Memory B cell (primary cell): ENCODE measurements at regions not wholly inside any gene's neighbourhood (a gene's known extent, or its start where the extent isn't known, plus 50 kb on each side); places are given as distances from the start of the nearest gene placed in this dataset.

Source experiments
- ATAC-seq: fragments of 150-1000 bp; cut with Tn5 transposase; 2 replicates; pipeline ENCODE4 v1.10.0; 2021; ENCODE audit warnings: low read depth, mild to moderate bottlenecking, moderate library complexity
- DNase-seq, 2 donors: peaks; one replicate each; pipeline ENCODE4 v3.0.0; 2022; ENCODE audit warnings: low spot score in 2 of 2
- H3K27ac Mint-ChIP-seq: one replicate; pipeline ENCODE4 v1.8.0; 2022; ENCODE audit warnings: mild to moderate bottlenecking, moderate library complexity, mixed read lengths
- H3K27me3 Mint-ChIP-seq: one replicate; pipeline ENCODE4 v1.8.0; 2022; ENCODE audit warnings: mixed read lengths
- H3K36me3 Mint-ChIP-seq: one replicate; pipeline ENCODE4 v1.8.0; 2022; ENCODE audit warnings: mild to moderate bottlenecking, mixed read lengths
- H3K4me1 Mint-ChIP-seq: one replicate; pipeline ENCODE4 v1.8.0; 2022; ENCODE audit warnings: mixed read lengths
- H3K4me3 Mint-ChIP-seq: one replicate; pipeline ENCODE4 v1.8.0; 2022; ENCODE audit warnings: mild to moderate bottlenecking, moderate library complexity, mixed read lengths
- H3K9me3 Mint-ChIP-seq: one replicate; pipeline ENCODE4 v1.8.0; 2022; ENCODE audit warnings: mixed read lengths

DNA sequence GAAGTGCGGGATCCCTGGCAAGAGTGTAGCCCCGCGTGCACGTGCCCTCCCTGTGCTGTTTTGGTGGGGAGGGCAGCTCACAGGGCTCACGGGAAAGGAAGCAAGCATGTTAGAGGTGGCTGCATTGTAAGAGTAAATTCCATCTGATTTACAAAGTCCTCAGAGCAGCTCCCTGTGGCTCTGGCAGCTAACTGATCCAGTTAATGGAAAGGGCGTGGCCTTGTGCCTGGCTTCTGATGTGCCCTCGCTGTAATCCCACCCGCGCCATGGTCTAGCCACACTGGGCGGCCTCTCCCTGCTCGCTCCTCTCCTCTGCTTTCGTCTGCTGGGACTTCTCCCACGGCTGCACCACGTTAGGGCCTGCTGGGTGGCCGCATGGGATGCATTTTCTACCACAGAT is 258.5 kb downstream of the FGF9 start:
- Mint-ChIP-seq H3K4me3 (no peak overlapping the region), H3K36me3 (no peaks in the 10 kb centered on the region), H3K4me1 (peaks cover 2% of the 10 kb centered on the region), H3K9me3 (no peaks in the 10 kb centered on the region), H3K27me3 (peaks cover 6% of the 10 kb centered on the region), H3K27ac (no peak overlapping the region)
- DNase-seq (no peak), ATAC-seq (no peak)

- Mint-ChIP-seq H3K27ac (no peak overlapping the region), H3K4me1 (peaks cover 2% of the 10 kb centered on the region), H3K9me3 (no peaks in the 10 kb centered on the region), H3K27me3 (peaks cover 6% of the 10 kb centered on the region), H3K36me3 (no peaks in the 10 kb centered on the region), H3K4me3 (no peak overlapping the region)
- ATAC-seq (no peak), DNase-seq (no peak)
Measured at GRCh38 chr13:21930536-21930935, 259.7 kb downstream of the FGF9 start.

DNA sequence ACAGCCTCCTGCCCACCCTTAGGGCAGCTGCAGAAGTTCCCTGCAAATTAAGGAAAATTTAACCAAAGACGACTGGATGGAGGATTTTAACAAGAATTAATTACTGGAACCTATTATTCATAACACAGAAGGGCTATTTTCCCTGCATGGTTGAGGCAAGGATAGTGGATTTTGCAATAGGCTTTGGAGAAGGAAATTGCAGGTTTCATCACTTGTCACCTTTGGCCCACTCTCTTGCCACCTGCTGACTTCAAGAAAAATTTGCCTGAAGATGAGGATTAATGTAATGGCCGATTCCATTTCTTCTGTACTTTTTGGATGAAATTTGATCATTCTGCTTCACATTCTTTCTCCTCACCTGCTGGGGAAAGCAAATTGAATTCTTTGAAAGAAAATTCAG is 261.7 kb downstream of the FGF9 start:
- Mint-ChIP-seq H3K4me3 (no peak overlapping the region), H3K27ac (no peak overlapping the region), H3K9me3 (no peaks in the 10 kb centered on the region), H3K4me1 (peaks cover 2% of the 10 kb centered on the region), H3K36me3 (no peaks in the 10 kb centered on the region), H3K27me3 (peaks cover 4% of the 10 kb centered on the region)
- ATAC-seq (no peak), DNase-seq (no peak)

DNA sequence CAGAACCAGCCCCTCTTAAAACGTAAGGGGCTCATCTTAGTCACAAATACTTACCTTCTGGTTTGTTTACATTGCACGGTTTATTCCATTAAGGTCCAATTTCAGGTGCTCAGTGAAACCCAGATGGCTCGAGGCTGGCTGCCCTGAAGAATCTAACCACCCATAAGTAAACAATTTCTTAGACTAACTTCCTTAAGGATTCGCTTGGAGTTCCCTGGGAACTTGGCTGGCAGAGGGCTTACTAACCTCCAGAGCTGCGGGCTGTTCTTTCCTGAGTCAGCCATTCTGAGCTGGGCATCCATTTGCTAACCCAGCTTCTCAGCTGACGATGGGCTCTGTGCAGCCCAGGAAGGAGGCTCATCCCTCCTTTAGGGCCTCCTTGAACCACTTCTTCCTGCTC is 262.1 kb downstream of the FGF9 start:
- Mint-ChIP-seq H3K9me3 (peaks cover 1% of the 10 kb centered on the region), H3K27ac (no peak overlapping the region), H3K4me3 (no peak overlapping the region), H3K27me3 (peaks cover 4% of the 10 kb centered on the region), H3K36me3 (no peaks in the 10 kb centered on the region), H3K4me1 (peaks cover 2% of the 10 kb centered on the region)
- DNase-seq = no peak
- no peak for ATAC-seq

GRCh38 chr13:21934284-21934683 is 263.4 kb downstream of the FGF9 start:
- DNase-seq = no peak
- ATAC-seq = no peak
- Mint-ChIP-seq H3K4me3 (no peak overlapping the region), H3K36me3 (no peaks in the 10 kb centered on the region), H3K27ac (no peak overlapping the region), H3K9me3 (peaks cover 1% of the 10 kb centered on the region), H3K27me3 (peaks cover 4% of the 10 kb centered on the region), H3K4me1 (peaks cover 2% of the 10 kb centered on the region)

DNA sequence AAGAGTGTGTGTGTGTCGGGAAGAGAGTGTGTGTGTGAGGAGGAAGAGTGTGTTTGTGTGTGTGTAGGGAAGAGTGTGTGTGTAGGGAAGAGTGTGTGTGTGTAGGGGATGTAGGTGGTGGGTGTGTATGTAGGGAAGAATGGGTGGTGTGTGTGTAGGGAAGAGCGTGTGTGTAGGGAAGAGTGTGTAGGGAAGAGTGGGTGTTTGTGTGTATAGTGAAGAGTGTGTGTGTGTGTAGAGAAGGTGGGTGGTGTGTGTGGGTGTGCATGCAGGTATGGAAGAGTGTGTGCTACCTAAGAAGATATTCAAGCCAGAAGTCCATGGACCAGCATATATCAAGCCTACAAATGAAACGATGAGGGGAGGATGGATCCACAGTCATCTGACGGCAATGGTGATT is 265.8 kb downstream of the FGF9 start:
- no peak overlapping the region for H3K27ac Mint-ChIP-seq

DNA sequence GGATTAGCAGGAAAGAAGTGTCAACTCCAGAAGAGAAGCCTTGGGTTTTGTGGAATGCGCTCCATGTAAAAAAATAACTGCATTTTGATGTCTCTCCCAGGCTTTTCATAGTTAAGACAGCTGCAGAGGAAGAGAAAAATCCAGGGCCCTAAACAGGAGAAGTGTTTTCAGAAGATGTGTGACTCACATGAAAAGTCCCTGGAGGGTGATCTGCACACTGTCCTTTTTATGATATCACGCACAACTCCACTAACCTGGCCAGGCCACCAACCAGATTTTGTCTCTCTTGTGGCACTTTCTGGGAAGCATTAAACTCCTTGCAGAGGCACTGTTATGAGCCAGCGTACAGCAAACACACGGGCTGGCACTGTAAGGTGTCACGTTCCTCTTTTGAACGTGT is 267.3 kb downstream of the FGF9 start:
- Mint-ChIP-seq H3K36me3 (no peaks in the 10 kb centered on the region), H3K9me3 (peaks cover 1% of the 10 kb centered on the region), H3K27ac (no peak overlapping the region), H3K4me1 (no peaks in the 10 kb centered on the region), H3K4me3 (no peak overlapping the region), H3K27me3 (peaks cover 2% of the 10 kb centered on the region)
- ATAC-seq (no peak), DNase-seq (no peak)

More for the DNA sequence above, 265.8 kb downstream of the FGF9 start:
- H3K4me1 Mint-ChIP-seq = no peaks in the 10 kb centered on the region
- DNase-seq (no peak), ATAC-seq (no peak)
- H3K27me3 Mint-ChIP-seq = peaks cover 2% of the 10 kb centered on the region
- no peaks in the 10 kb centered on the region for H3K36me3 Mint-ChIP-seq
- H3K4me3 Mint-ChIP-seq = no peak overlapping the region
- H3K9me3 Mint-ChIP-seq = peaks cover 1% of the 10 kb centered on the region

- no peak overlapping the region for H3K27ac Mint-ChIP-seq
- no peak for DNase-seq
- peaks cover 1% of the 10 kb centered on the region for H3K27me3 Mint-ChIP-seq
- H3K4me1 Mint-ChIP-seq = no peaks in the 10 kb centered on the region
- H3K36me3 Mint-ChIP-seq = no peaks in the 10 kb centered on the region
- ATAC-seq = no peak
- no peak overlapping the region for H3K4me3 Mint-ChIP-seq
- H3K9me3 Mint-ChIP-seq = peaks cover 1% of the 10 kb centered on the region
Measured at GRCh38 chr13:21938636-21939035, 267.8 kb downstream of the FGF9 start.

DNA sequence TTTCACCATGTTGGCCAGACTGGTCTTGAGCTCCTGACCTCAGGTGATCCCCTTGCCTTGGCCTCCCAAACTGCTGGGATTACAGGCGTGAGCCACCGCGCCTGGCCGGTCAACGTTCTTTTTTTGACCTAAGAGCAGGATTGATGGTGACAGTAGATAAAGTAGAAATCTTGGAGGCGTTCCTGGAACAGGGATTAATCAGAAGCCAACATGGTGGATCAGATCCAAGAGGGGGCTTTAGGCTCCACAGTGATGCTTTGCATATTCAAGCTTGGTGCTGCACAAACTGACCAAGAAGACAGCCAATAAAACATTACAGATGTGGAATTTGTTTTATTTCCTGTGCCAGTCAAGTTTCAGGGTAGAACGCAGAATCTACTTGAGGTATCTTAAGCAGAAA is 271.2 kb downstream of the FGF9 start:
- H3K36me3 Mint-ChIP-seq = peaks cover 2% of the 10 kb centered on the region
- DNase-seq (no peak), ATAC-seq (no peak)

DNA sequence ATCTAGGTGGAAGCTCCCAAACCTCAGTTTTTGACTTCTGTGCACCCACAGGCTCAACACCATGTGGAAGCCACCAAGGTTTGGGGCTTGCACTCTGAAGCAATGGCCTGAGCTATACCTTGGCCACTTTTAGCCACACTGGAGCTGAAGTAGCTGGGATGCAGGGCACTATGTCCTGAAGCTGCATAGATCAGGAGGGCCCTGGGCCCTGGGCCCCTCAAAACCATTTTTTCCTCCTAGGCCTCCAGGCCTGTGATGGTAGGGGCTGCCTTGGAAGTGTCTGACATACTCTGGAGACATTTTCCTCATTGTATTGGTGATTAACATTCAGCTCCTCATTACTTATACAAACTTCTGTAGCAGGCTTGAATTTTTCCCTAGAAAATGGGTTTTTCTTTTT is 273.7 kb downstream of the FGF9 start:
- Mint-ChIP-seq H3K27ac (no peak overlapping the region), H3K4me3 (no peak overlapping the region), H3K27me3 (no peaks in the 10 kb centered on the region), H3K36me3 (peaks cover 2% of the 10 kb centered on the region), H3K4me1 (peaks cover 2% of the 10 kb centered on the region), H3K9me3 (peaks cover 4% of the 10 kb centered on the region)
- ATAC-seq = no peak
- DNase-seq = no peak

More for the DNA sequence above, 271.2 kb downstream of the FGF9 start:
- Mint-ChIP-seq H3K4me1 (no peaks in the 10 kb centered on the region), H3K27ac (no peak overlapping the region), H3K9me3 (peaks cover 5% of the 10 kb centered on the region), H3K27me3 (no peaks in the 10 kb centered on the region), H3K4me3 (no peak overlapping the region)

- H3K4me3 Mint-ChIP-seq = no peak overlapping the region
Measured at GRCh38 chr13:21945195-21945594, 274.3 kb downstream of the FGF9 start.

DNA sequence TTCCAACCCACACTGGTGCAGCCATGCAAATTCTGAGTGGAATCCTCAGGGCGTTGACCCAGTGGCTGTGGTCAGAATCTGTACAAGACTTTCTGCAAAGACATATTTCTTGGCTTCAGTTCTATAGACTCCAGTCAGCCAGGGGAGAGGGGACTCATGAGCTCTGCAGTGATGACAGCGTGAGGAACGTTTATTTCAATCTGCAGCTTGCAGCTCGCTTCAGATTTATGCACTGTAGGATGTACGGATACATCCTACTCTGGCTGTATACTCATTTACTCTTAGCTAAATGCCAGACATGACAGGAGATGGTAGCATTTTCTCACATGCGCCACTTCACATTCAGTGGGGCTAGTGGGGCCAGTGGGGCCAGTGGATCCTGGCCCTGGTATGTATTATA is 276.1 kb downstream of the FGF9 start:
- peaks cover 2% of the 10 kb centered on the region for H3K4me1 Mint-ChIP-seq
- no peak overlapping the region for H3K4me3 Mint-ChIP-seq
- no peak for ATAC-seq
- no peak for DNase-seq
- H3K27ac Mint-ChIP-seq = no peak overlapping the region
- H3K36me3 Mint-ChIP-seq = peaks cover 2% of the 10 kb centered on the region
- peaks cover 4% of the 10 kb centered on the region for H3K9me3 Mint-ChIP-seq
- H3K27me3 Mint-ChIP-seq = peaks cover 2% of the 10 kb centered on the region

More at GRCh38 chr13:21945195-21945594, 274.3 kb downstream of the FGF9 start:
- DNase-seq (no peak), ATAC-seq (no peak)
- Mint-ChIP-seq H3K9me3 (peaks cover 4% of the 10 kb centered on the region), H3K36me3 (peaks cover 2% of the 10 kb centered on the region), H3K4me1 (peaks cover 2% of the 10 kb centered on the region), H3K27me3 (no peaks in the 10 kb centered on the region), H3K27ac (no peak overlapping the region)

DNA sequence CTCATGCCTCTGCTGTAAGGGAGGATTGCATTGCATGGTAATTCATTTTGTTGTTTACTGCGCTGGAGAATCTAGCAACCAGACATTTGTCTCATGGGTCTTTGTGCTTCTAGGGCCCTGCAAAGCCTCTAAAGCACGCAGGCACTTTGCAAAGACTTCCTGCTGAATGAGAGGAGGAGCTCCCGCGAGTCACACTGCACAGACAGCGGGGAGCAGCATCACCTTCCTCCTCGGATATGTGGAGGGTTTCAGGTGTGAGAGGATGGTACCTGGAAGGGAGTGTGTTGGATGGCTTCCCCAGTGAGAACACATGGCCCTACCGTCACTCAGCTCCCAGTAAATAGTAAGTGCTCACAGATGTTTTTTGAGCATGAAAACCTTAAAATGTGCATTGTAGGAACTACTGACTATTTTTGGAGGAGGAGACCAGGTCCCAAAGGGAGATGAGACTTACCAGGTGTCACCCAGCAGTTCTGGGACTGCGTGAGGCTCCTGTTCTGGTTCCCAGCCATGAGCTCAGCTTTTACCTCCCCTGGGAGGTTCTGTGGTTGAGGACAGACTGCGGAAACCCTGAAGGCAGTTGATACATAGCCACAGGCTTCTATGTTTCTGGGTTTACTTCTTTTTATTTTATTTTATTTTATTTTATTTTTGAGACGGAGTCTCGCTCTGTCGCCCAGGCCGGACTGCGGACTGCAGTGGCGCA is 278.0 kb downstream of the FGF9 start:
- no peak for ATAC-seq
- peaks cover 2% of the 10 kb centered on the region for H3K4me1 Mint-ChIP-seq
- no peak overlapping the region for H3K4me3 Mint-ChIP-seq
- no peak overlapping the region for H3K27ac Mint-ChIP-seq
- no peak for DNase-seq
- peaks cover 2% of the 10 kb centered on the region for H3K27me3 Mint-ChIP-seq
- peaks cover 2% of the 10 kb centered on the region for H3K36me3 Mint-ChIP-seq
- H3K9me3 Mint-ChIP-seq = peaks cover 4% of the 10 kb centered on the region

GRCh38 chr13:21949818-21950429 is 279.1 kb downstream of the FGF9 start:
- ATAC-seq = no peak
- Mint-ChIP-seq H3K27me3 (peaks cover 2% of the 10 kb centered on the region), H3K36me3 (peaks cover 2% of the 10 kb centered on the region)

DNA sequence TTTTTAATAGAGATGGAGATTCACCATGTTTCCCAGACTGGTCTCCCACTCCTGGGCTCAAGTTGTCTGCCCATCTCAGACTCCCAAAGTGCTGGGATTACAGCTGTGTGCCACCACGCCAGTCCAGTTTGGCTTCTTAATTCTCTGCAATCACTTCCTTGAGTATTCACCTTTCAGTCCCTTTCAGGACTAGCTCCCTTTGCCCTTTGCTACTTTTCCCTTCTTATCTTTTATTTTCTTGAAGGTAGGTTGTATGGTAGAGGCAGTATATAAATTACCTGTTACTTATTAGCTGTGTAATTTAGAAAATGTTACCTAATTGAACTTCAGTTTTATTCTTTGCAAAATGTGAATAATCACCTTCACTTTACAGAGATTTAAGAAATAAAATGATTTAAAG is 285.8 kb downstream of the FGF9 start:
- H3K36me3 Mint-ChIP-seq = peaks cover 2% of the 10 kb centered on the region
- H3K4me3 Mint-ChIP-seq = no peak overlapping the region
- DNase-seq (no peak), ATAC-seq (no peak)
- no peak overlapping the region for H3K27ac Mint-ChIP-seq
- peaks cover 8% of the 10 kb centered on the region for H3K9me3 Mint-ChIP-seq
- no peaks in the 10 kb centered on the region for H3K4me1 Mint-ChIP-seq
- peaks cover 3% of the 10 kb centered on the region for H3K27me3 Mint-ChIP-seq

More at GRCh38 chr13:21949818-21950429, 279.1 kb downstream of the FGF9 start:
- H3K9me3 Mint-ChIP-seq = peaks cover 4% of the 10 kb centered on the region
- peaks cover 2% of the 10 kb centered on the region for H3K4me1 Mint-ChIP-seq
- no peak for DNase-seq
- H3K27ac Mint-ChIP-seq = no peak overlapping the region
- H3K4me3 Mint-ChIP-seq = no peak overlapping the region
